Sigmoid colon (tissue), 6 donors: ENCODE measurements at regions not wholly inside any gene's neighbourhood (a gene's known extent, or its start where the extent isn't known, plus 50 kb on each side); places are given as distances from the start of the nearest gene placed in this dataset.

Source experiments
- DNase-seq: peaks from one replicate; pipeline ENCODE4 v3.0.0-alpha.2; 2019
- H3K27ac ChIP-seq, 4 donors: fragments of 200-600 bp; sonication (generic); one replicate each; pipeline ENCODE4 v1.5.1; 2016 to 2019; ENCODE audit warnings: mild to moderate bottlenecking in 1 of 4
- H3K27me3 ChIP-seq, 3 donors: fragments of 200-600 bp; sonication (generic); one replicate each; pipeline ENCODE4 v1.5.1; 2019; ENCODE audit warnings: mild to moderate bottlenecking in 1 of 3
- H3K36me3 ChIP-seq, 4 donors: fragments of 200-600 bp; sonication (generic); one replicate each; pipeline ENCODE4 v1.5.1; 2016 to 2019
- H3K4me1 ChIP-seq, 4 donors: fragments of 200-600 bp; sonication (generic); one replicate each; pipeline ENCODE4 v1.5.1; 2017 to 2019
- H3K4me3 ChIP-seq, 4 donors: fragments of 200-600 bp; sonication (generic); one replicate each; pipeline ENCODE4 v1.5.1; 2017 to 2019; ENCODE audit warnings: mild to moderate bottlenecking in 2 of 4, moderate library complexity in 1 of 4
- H3K9me3 ChIP-seq, 4 donors: fragments of 200-600 bp in 3 of 4; sonication (generic) in 3 of 4; one replicate each; pipeline versions ENCODE4 v1.5.1 to v1.6.1; 2013 to 2019
- CTCF ChIP-seq, 4 experiments: fragments of 450-650 bp in 3 of 4; fragments of 200-600 bp in 1 of 4; IDR thresholded peaks; one replicate each; pipeline ENCODE4 v1.5.1; 2016 to 2019; ENCODE audit warnings: antibody characterized with exemption in 4 of 4, mild to moderate bottlenecking in 3 of 4, moderate library complexity in 2 of 4
- EP300 ChIP-seq, 4 donors: sonication (generic); formaldehyde crosslinking; IDR thresholded peaks; one replicate each; pipeline ENCODE4 v1.6.1; 2017; ENCODE audit warnings: antibody characterized with exemption in 4 of 4
- POLR2A ChIP-seq, 2 donors: fragments of 450-650 bp; IDR thresholded peaks; one replicate each; pipeline ENCODE4 v1.6.1; 2016; ENCODE audit warnings: antibody characterized with exemption in 2 of 2, mild to moderate bottlenecking in 2 of 2, moderate library complexity in 2 of 2
- POLR2AphosphoS5 ChIP-seq, 4 donors: sonication (generic); formaldehyde crosslinking; IDR thresholded peaks; one replicate each; pipeline ENCODE4 v1.6.1; 2017; ENCODE audit warnings: antibody characterized with exemption in 4 of 4
- WGBS, 2 donors: extraction: QIAGEN DNeasy Blood & Tissue Kit; methylation state at CpG; one replicate each; pipeline ENCODE4 v1.1.7; 2013; 5-methylcytosine and 5-hydroxymethylcytosine counted together
- intact Hi-C: fragments of 100-400 bp; cut with DNase I; formaldehyde crosslinking; loops from one replicate; pipeline ENCODE4 v1.15.1; 2023
- donor health status: healthy with polysubstance abuse.
- donor health status: healthy.

GRCh38 chr16:86883583-86884389, 305.4 kb downstream of the FOXL1 start:
- 75 to 79% methylated on average over 14 of the region's 14 CpGs for WGBS, 2 donors
- H3K4me1 ChIP-seq = peaks cover 0 to 15% (median 12%) of the 10 kb centered on the region in 4 donors
- no peaks in the 10 kb centered on the region for H3K9me3 ChIP-seq
- no peak overlapping the region for H3K4me3 ChIP-seq
- peaks cover 5 to 78% (median 27%) of the 10 kb centered on the region in 3 donors for H3K27me3 ChIP-seq
- TF ChIP-seq CTCF (IDR thresholded peaks at IDR 0.05) = no peak
- no peak for TF ChIP-seq POLR2AphosphoS5 (IDR thresholded peaks at IDR 0.05)
- TF ChIP-seq POLR2A (IDR thresholded peaks at IDR 0.05) = no peak
- no peak for TF ChIP-seq EP300 (IDR thresholded peaks at IDR 0.05)
- H3K36me3 ChIP-seq = no peaks in the 10 kb centered on the region
- intact Hi-C loops = no loop called here
- DNase-seq = peak; percentile 17
- H3K27ac ChIP-seq = no peak overlapping the region

- intact Hi-C loops = no loop called here
- no peak for DNase-seq
- H3K27me3 ChIP-seq = peaks cover 2 to 73% (median 22%) of the 10 kb centered on the region in 3 donors
Measured at GRCh38 chr16:86884390-86884650, 306.0 kb downstream of the FOXL1 start.

GRCh38 chr16:86885139-86885538, 306.8 kb downstream of the FOXL1 start:
- WGBS, 2 donors = 76 to 85% methylated on average over 6 of the region's 6 CpGs
- intact Hi-C loops = no loop called here
- no peak for DNase-seq
- TF ChIP-seq CTCF (IDR thresholded peaks at IDR 0.05) (no peak), POLR2A (IDR thresholded peaks at IDR 0.05) (no peak), POLR2AphosphoS5 (IDR thresholded peaks at IDR 0.05) (no peak), EP300 (IDR thresholded peaks at IDR 0.05) (no peak)
- Histone ChIP-seq H3K4me1 (peaks cover 0 to 15% (median 12%) of the 10 kb centered on the region in 4 donors), H3K27ac (no peak overlapping the region), H3K27me3 (peaks cover 0 to 68% (median 15%) of the 10 kb centered on the region in 3 donors), H3K4me3 (no peak overlapping the region), H3K9me3 (no peaks in the 10 kb centered on the region), H3K36me3 (no peaks in the 10 kb centered on the region)

More at GRCh38 chr16:86884390-86884650, 306.0 kb downstream of the FOXL1 start:
- no peaks in the 10 kb centered on the region for H3K9me3 ChIP-seq
- H3K4me3 ChIP-seq = no peak overlapping the region
- TF ChIP-seq POLR2AphosphoS5 (IDR thresholded peaks at IDR 0.05) (no peak), POLR2A (IDR thresholded peaks at IDR 0.05) (no peak), EP300 (IDR thresholded peaks at IDR 0.05) (no peak), CTCF (IDR thresholded peaks at IDR 0.05) (no peak)
- no peak overlapping the region for H3K27ac ChIP-seq
- WGBS, 2 donors = 76 to 77% methylated on average over 4 of the region's 4 CpGs
- H3K36me3 ChIP-seq = no peaks in the 10 kb centered on the region
- H3K4me1 ChIP-seq = peaks cover 0 to 15% (median 12%) of the 10 kb centered on the region in 4 donors

GRCh38 chr16:86886651-86887050, 308.3 kb downstream of the FOXL1 start:
- no peak overlapping the region for H3K27ac ChIP-seq
- intact Hi-C loops = no loop called here
- H3K36me3 ChIP-seq = no peaks in the 10 kb centered on the region
- TF ChIP-seq EP300 (IDR thresholded peaks at IDR 0.05) (no peak), POLR2A (IDR thresholded peaks at IDR 0.05) (no peak), POLR2AphosphoS5 (IDR thresholded peaks at IDR 0.05) (no peak), CTCF (IDR thresholded peaks at IDR 0.05) (no peak)
- no peaks in the 10 kb centered on the region for H3K9me3 ChIP-seq
- H3K27me3 ChIP-seq = peaks cover 0 to 70% (median 2%) of the 10 kb centered on the region in 3 donors
- no peak for DNase-seq
- 42 to 52% methylated on average over 1 of the region's 1 CpG for WGBS, 2 donors
- no peak overlapping the region for H3K4me3 ChIP-seq
- peaks cover 0 to 14% (median 11%) of the 10 kb centered on the region in 4 donors for H3K4me1 ChIP-seq
